Nephron progenitor cell (in vitro differentiated cells): ENCODE measurements at regions not wholly inside any gene's neighbourhood (a gene's known extent, or its start where the extent isn't known, plus 50 kb on each side); places are given as distances from the start of the nearest gene placed in this dataset.

Experiments used
- DNase-seq: peaks from one replicate; pipeline ENCODE4 v3.0.0; 2021
- H3K27ac Mint-ChIP-seq: 2 replicates; pipeline ENCODE4 v1.8.0; 2021; ENCODE audit warnings: mild to moderate bottlenecking, moderate library complexity, mixed read lengths
- H3K27me3 Mint-ChIP-seq: 2 replicates; pipeline ENCODE4 v1.8.0; 2021; ENCODE audit warnings: mild to moderate bottlenecking, low read depth, mixed read lengths; ENCODE audit not compliant: poor library complexity
- H3K36me3 Mint-ChIP-seq: 2 replicates; pipeline ENCODE4 v1.8.0; 2021; ENCODE audit warnings: low read depth, mixed read lengths
- H3K4me1 Mint-ChIP-seq: 2 replicates; pipeline ENCODE4 v1.8.0; 2021; ENCODE audit warnings: mixed read lengths
- H3K4me3 Mint-ChIP-seq: 2 replicates; pipeline ENCODE4 v1.8.0; 2021; ENCODE audit warnings: mild to moderate bottlenecking, moderate library complexity, mixed read lengths
- H3K9me3 Mint-ChIP-seq: 2 replicates; pipeline ENCODE4 v1.8.0; 2021; ENCODE audit warnings: mild to moderate bottlenecking, moderate library complexity, mixed read lengths
- CTCF ChIP-seq: fragments of 200-600 bp; sonication (generic); IDR thresholded peaks from 2 replicates; pipeline ENCODE4 v1.5.0; 2021; ENCODE audit warnings: antibody characterized with exemption

DNA sequence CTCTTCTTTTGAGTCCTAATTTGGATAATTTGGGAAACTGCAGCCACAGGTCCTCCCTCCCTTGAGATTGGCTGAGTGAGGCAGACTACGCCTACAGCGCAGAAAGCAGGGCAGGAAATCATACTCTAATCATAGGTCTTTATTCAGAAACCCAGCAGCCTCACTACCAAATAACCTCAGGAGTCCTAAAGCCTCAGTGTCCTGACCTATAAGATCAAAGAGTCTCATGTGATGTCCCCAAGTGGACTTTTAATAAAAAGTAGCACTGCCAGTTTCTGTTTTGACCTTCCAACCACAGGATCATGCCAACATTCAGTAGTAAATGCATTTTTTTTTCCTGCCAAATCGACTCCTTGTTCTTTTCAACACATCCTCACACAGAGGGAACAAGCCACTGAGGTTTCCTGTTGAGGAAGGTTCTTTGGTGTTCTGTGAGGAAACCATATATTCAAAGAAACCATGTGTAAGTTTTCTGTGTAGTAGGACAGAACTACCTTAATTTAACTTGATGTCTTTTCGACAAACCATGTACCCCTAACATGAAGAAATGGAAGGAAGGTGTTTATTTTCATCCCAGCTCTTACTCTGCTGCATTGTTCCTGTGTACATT is 72.2 kb downstream of the VCPKMT start:
- Mint-ChIP-seq H3K4me1 (peaks cover 18% of the 10 kb centered on the region), H3K4me3 (no peak overlapping the region), H3K27ac (no peak overlapping the region), H3K36me3 (peaks cover 5% of the 10 kb centered on the region), H3K9me3 (peaks cover 12% of the 10 kb centered on the region), H3K27me3 (peaks cover 3% of the 10 kb centered on the region)
- no peak for TF ChIP-seq CTCF
- no peak for DNase-seq

- no peak for DNase-seq
- Mint-ChIP-seq H3K9me3 (peaks cover 12% of the 10 kb centered on the region), H3K4me1 (peaks cover 18% of the 10 kb centered on the region), H3K27ac (no peak overlapping the region), H3K27me3 (peaks cover 7% of the 10 kb centered on the region), H3K4me3 (no peak overlapping the region), H3K36me3 (peaks cover 5% of the 10 kb centered on the region)
- no peak for TF ChIP-seq CTCF
These were observed 71.2 kb downstream of the VCPKMT start for GRCh38 chr14:50045039-50045711.

DNA sequence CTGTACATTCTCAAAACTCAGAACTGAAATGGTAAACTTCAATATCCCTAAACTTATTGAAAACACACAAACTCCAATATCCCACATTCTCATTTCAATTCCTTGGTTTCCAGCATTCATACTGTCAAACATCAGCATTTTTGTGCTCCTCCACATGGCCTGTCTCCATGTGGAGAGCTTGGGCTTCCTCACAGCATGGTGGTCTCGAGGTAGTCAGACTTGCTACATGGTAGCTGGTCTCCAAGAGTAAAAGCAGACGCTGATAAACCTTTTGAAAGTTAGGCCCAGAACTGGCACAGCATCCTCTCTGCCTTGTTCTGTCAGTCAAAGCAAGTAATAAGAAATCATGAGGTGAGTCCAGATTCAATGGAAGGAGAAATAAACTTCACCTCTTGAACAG is 70.5 kb downstream of the VCPKMT start:
- no peak overlapping the region for H3K4me3 Mint-ChIP-seq
- peaks cover 5% of the 10 kb centered on the region for H3K36me3 Mint-ChIP-seq
- H3K27ac Mint-ChIP-seq, result no peak overlapping the region
- DNase-seq, result no peak
- no peak for TF ChIP-seq CTCF
- H3K27me3 Mint-ChIP-seq, result peaks cover 7% of the 10 kb centered on the region
- peaks cover 12% of the 10 kb centered on the region for H3K4me1 Mint-ChIP-seq
- peaks cover 12% of the 10 kb centered on the region for H3K9me3 Mint-ChIP-seq

DNA sequence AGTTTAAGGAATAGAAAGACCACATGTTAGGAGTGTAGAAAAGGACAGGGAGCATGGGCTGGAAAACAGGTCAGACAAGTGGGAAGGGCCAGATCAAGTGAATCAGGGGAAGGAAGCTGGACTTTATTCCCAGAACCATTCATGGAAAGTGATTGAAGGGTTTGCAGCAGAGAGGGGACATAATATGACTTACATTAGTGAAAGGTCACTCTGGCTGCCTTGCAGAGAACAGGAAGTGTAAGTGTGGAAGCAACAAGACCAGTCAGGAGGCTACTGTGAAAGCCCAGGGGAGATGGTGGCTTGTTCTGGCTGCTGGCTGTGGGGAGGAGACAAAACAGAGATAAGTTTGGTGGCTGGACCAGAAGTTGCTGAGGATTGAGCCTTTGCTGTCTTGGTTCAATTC is 69.1 kb downstream of the VCPKMT start:
- H3K4me1 Mint-ChIP-seq, result peaks cover 11% of the 10 kb centered on the region
- no peak for DNase-seq
- peak overlapping the region; percentile 31 for H3K27ac Mint-ChIP-seq
- H3K9me3 Mint-ChIP-seq, result peaks cover 12% of the 10 kb centered on the region
- H3K27me3 Mint-ChIP-seq, result peaks cover 11% of the 10 kb centered on the region
- H3K36me3 Mint-ChIP-seq, result peaks cover 5% of the 10 kb centered on the region
- no peak overlapping the region for H3K4me3 Mint-ChIP-seq
- TF ChIP-seq CTCF, result no peak

DNA sequence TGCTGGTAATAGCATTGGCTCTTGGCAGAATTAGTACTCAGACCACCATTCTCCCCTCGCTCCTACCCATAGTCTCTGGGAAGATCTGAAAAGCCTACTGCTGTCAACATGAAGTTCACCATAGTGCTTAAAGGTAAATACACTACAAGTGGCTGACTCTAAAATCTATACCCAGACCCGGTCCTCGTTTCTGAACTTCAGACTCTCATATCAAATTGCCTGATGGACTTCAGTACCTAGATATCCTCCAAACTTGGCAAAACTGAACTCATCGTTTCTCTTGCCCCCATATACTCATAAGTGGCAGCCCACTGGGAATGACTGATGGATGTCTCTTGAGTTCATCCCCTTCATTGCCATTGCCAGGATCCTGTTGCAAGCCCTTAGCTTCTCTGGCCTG is 67.3 kb downstream of the VCPKMT start:
- H3K4me1 Mint-ChIP-seq, result peaks cover 11% of the 10 kb centered on the region
- no peak for TF ChIP-seq CTCF
- H3K27ac Mint-ChIP-seq, result no peak overlapping the region
- H3K9me3 Mint-ChIP-seq, result peaks cover 12% of the 10 kb centered on the region
- no peak overlapping the region for H3K4me3 Mint-ChIP-seq
- peaks cover 5% of the 10 kb centered on the region for H3K36me3 Mint-ChIP-seq
- peaks cover 11% of the 10 kb centered on the region for H3K27me3 Mint-ChIP-seq
- DNase-seq, result no peak
